ENCODE measurements at regions not wholly inside any gene's neighbourhood (a gene's known extent, or its start where the extent isn't known, plus 50 kb on each side); places are given as distances from the start of the nearest gene placed in this dataset.

DNA sequence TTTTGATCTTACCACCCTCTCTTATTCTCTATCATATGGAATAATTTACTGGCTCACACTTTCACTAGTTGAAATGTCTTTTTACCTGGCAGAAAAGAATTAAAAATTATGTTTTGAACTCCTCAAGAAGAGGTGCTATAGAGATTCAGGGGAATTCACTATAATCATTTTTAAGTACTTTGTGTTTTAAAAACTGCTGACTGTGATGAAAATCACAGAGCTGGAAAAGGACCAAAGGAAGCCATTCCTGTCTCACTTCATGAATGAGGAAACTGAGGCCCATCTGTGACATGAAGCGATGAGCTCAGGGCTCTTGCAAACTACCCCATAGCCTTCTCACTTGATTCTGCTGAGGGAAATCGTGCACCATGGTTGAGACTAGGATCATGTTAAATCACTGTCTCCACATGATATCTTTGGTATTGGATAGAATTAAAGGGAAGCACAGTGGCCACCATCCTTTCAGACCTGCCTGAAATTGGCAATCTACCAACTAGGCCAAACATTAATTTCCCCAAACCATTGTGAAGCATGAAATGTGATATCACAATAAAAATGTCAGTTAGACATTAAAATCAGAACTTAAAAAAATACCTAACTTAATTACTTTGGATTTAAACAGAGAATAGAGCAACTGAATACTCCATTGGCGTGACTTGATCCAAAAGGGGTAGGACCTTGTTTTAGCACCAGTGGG, 141.0 kb downstream of the FZD1 start:
- no peak for TF ChIP-seq POLR2A (IDR thresholded peaks at IDR 0.05)
- TF ChIP-seq, protein P1, sequence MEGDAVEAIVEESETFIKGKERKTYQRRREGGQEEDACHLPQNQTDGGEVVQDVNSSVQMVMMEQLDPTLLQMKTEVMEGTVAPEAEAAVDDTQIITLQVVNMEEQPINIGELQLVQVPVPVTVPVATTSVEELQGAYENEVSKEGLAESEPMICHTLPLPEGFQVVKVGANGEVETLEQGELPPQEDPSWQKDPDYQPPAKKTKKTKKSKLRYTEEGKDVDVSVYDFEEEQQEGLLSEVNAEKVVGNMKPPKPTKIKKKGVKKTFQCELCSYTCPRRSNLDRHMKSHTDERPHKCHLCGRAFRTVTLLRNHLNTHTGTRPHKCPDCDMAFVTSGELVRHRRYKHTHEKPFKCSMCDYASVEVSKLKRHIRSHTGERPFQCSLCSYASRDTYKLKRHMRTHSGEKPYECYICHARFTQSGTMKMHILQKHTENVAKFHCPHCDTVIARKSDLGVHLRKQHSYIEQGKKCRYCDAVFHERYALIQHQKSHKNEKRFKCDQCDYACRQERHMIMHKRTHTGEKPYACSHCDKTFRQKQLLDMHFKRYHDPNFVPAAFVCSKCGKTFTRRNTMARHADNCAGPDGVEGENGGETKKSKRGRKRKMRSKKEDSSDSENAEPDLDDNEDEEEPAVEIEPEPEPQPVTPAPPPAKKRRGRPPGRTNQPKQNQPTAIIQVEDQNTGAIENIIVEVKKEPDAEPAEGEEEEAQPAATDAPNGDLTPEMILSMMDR (IDR thresholded peaks at IDR 0.05), result no peak

Measured in adrenal gland (tissue), 5 donors.